DMS153 treated with DMSO at 0.1 percent for 48 hours (cell line): ENCODE measurements at regions not wholly inside any gene's neighbourhood (a gene's known extent, or its start where the extent isn't known, plus 50 kb on each side); places are given as distances from the start of the nearest gene placed in this dataset.

Source experiments
- DNase-seq: peaks from one replicate; lab custom pipeline; 2025; ENCODE audit not compliant: unreplicated experiment; lab: John Stamatoyannopoulos, UW

DNA sequence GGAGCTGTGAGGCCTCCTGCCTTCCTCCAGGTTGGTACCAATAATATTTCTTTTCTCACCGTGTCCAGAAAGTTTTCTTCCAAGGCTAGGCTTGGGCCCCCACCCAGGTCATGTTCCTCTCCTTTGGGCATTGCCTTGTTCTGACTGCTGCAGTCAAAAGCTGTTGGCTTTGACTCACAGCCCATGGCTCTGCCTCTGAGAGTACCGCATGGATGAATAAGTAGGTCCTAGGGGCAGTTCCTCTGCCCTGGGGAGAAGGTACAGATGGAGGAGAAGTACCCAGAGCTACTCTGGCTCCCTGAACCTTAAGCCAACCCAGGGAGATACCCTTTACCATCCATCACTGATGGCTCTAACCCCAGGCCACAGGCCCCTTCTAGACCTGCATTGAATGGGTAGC, 115.0 kb downstream of the NAV1 start:
- DNase-seq = no peak

DNA sequence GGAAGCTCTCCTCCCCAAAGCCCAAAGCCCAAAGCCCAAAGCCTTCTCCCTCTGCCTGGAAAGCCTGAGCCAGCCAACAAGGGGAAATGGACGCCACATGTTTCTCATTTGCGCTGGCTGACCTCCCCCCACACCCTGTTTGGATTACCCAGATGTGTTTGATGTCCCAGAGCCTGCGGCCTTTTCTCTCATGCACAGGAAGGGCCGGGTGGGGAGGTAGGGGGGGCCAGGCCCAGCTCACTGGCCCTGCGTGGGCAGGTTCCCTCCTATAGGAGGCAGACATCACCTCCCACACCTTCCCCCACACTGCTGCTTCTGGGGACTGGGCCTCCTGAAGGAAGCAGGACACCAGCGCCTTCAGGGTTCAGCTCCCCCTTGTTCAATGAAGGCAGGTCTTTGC, 116.3 kb downstream of the NAV1 start:
- no peak for DNase-seq

DNA sequence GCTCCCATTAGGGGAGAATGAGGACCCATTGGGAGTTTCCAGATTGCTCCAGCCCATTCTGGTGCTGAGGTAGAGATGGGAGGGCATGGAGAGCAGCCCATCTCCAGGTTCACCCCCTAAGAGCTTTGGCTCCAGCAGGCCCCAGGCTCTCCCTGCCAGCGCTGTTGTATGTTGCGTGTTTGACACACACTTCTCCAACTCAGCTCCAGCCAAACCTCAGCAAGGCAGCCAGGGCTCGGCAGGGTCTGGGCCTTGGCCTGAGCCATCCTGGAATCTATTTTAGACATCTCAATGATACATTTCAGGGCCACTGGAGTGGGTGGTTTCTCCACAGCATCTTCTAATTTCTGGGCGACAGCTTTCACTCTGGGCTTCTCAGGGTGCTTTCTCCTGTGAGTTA, 117.0 kb downstream of the NAV1 start:
- no peak for DNase-seq

DNA sequence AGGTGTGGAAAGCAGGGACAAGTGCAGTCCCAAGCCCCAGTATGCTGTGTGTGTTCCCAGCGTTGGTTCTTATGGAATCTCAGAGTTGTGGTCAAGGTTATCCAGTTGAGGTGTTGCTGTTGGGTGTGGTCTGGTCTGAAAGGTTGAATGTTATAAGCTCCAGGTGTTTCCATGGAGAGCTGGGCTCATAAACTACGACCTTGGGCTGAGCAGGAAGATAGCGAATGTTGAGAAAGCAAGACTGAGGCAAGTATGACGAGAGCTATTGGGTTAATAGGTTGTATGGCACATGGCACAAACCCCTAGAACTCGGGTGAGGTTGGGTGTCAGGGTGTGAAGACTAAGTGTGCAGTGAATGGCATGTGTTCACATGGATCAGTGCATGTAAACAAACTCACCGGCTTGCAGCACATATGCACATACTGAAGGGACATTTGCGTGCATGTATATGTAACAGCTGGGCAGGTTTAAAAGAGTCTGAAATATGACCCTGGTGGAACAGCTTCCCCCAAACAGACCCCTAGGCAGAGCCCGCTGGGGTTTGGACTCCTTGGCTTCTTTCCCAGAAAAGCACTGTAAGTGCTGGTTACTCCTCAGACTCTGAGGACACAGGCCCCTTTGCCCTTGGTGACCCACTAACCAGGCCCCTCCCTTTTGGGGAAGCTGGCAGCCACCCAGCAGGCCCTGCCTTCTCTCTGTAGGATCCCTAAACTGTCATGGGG, 117.5 kb downstream of the NAV1 start:
- peak; percentile 52 for DNase-seq

DNA sequence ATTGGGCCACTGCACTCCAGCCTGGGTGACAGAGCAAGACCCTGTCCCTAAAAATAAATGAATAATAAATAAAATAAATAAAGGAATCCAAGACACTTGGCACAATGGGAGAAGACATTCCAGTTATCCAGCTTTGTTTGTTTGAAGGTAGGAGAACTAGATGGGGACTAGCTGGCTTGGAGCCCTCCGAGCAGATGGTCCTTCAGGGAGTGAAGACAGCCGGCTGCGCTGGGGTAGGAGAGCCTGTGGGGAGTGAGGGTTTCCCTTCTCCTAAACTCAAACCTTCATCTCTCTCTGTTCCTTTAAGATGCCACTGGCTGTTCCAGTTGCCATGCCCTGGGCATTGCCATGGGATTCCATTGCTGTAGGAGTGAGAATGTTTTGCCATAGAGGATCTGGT, 120.6 kb downstream of the NAV1 start:
- no peak for DNase-seq

DNA sequence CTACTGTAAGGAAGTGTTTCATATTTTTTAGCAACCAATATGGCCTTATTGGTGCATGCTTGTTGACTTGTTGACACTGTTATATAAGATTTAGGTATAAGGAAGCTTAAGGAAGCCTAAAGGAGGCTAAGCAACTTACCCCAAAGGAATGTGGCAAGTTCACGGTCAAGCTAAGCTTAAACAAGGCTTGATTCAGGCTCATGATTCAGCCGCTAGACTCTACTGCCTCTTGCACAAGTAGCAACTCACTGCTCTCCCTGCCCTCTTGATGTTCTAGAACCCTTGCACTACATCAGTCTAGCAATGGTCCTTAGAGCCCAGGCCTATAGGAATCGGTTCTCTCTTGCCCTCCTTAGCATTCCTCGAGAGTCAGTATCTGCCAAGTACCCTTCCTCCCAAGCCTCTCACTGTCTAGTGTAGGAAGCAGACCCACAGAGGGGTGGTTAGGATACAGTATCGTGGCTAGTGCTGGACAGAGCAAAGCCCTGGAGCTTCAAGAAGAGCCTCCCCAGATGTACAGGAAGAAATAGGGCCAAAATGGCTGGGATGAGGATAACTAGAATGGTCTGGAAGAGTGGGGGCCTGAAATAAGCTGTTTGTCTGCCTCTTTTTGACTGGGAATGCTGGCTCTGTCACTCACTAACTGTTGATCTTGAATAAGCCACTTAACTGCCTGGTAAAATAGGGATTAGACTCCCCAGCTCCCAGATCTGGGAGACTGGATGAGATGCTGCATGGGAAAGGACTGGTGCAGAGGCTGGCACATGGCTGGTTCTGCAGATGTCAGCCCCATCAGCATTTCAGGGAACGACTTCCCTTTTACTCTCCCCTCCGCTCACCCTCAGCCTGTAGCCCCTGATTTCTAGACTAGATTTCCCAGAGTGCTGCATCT, 122.2 kb downstream of the NAV1 start:
- DNase-seq = no peak

DNA sequence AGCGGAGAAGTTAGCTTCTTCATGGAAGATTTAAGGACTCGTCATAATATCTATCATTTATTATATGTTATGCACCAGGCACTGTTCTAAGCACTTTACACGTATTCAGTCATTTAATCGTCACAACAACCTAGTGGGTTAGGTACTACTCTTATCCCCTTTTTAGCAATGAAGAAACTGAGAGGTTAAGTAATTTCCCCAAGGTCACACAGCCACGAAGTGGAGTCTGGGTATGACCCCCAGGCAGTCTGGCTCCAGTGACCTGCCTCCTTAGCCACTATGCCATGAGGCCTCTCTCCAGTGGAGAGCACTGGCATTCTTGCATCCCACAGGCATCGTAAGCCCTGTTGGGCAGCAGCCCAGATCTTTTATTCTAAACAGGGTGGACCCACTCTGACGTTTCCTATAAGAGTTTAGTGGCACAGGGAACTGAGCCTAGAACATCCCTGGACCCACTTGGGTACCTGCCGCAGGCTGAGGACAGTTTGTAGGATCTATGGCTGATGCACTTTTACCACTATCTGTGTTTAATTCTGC, 123.0 kb downstream of the NAV1 start:
- no peak for DNase-seq

DNA sequence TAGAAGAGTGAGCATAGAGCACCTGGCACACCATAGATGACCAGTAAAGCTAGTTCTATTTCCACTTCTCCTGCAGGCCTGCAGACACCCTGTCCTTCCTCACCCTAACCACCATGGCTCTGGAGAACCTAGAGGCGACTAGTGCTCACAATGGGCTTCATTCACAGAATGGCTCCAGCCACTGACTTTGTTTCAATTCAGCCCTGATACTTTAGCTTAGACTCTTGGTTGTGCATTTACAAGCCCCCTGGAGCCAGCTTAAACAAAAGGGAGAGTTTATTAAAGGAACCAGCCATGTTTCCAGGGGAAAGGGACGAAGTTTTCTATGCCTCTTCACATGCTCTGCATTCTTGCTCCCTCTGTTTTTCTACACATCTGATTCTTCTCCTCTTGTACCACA, 123.7 kb downstream of the NAV1 start:
- no peak for DNase-seq

DNA sequence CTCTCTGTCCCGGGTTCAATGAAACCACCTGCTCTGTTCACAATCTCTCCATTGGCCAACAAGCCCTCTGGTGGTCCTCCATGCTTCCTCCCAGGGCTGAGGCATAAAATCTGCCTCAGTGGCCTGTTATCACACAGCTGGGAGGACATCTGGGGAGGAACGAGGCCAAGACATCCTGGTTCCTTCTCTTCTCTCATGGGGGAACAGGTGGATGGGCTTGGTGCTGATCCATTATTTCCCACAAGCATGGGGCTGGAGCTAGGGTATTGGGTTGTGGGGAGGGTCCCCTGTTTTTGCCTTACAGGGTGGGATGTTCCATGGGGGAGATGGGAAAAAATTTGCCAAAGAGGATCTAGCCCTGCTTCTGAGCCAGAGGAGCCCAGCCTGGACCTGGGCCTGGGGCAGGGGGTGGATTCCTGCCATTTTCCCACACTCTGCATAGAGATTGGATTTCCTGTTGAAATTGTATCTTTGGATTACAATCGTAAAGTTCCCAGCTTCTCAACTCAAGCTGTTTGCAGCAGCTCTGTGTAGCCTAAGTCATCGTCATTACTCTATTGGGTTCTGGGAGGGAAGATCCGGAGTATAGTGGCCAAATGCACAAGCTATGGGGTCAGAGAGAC, 124.7 kb downstream of the NAV1 start:
- DNase-seq = no peak

DNA sequence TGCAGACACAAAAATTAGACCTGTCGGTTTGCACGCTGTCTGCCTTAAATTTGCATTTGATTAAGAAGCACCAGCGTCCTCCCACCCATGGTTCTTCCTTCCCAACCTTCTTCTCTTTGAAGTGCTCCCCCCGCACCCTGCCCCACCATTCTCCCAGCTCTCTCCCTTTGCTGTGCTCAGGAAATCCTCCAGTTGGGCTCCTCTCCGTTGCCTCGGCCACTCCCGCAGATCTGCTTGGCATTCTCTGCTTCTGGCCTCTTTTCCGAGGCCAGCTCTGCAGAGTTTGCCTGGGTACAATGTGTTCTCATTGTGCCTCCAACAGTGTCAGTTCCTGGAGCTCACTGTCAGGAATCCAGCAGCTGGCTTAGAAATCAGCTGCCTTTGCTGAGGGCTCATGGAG, 126.1 kb downstream of the NAV1 start:
- DNase-seq = no peak

DNA sequence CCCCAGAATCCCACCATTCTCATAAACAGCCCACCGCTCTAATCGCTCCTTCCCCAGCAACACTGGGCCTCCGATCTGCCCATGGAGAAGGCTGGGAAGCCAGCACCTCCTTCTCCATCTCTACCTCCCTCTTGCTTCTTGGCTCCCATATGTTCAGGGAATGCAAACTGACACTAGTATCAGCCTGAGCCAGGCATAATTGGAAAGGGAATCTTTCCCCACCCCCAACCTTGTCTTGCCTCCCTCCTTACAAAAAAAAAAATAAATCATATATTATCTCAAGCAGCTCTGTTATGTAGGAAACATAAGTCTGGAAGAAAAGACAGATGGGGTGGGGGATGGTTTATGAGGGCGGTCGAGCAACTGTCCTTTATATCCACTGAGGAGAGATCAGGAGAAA, 127.2 kb downstream of the NAV1 start:
- no peak for DNase-seq

DNA sequence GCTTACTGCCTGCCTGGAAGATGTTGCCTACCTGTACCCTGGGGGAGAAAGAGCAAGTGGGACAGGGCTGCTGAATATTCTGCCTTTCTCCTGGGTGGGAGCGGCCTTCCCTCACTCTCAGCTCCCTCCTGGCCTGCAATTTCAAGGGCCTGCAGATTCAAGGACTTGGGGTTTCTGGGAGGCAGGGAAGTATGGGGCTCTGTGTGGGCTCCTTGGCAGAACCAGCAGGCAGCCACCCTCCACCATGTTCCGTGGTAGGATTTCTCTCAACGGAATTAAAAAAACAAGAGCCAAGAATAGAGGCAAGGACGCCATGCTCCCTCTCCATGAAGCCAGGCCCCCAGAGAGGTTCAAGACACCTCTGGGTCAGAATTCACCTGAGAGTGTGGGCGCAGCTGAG, 127.7 kb downstream of the NAV1 start:
- DNase-seq = no peak

DNA sequence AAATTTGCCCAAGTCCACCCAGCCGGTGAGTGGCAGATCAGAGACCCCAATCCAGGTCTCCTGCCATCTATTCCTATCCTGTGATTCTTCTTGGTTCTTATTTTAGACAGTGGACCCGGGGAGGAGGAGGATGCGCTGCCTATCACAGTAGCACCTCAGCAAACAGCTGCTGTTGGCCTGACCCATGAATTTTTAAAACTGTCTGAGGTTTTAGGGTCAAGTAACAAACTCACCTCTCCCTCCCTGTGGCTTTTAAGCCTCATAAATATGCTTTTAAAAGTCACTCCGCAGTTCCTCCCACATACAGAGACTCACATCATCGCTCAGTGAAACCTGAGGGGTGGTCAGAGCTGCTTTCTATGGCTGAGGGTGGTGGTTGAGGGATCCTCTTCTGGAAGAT, 128.6 kb downstream of the NAV1 start:
- DNase-seq = no peak

DNA sequence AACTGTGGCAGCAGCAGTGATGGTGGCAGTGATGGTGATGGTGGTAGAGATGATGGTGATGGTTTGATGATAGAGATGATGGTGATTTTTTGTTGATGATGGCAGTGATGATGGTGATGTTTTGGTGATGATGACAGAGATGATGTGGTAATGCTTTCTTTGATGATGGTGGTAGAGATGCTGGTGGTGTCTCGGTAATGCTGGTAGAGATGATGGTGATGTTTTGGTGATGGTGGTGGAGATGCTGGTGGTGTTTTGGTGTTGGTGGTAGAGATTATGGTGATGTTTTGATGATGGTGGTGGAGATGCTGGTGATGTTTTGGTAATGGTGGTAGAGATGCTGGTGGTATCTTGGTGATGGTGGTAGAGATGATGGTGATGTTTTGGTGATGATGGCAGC, 131.6 kb downstream of the NAV1 start:
- no peak for DNase-seq

DNA sequence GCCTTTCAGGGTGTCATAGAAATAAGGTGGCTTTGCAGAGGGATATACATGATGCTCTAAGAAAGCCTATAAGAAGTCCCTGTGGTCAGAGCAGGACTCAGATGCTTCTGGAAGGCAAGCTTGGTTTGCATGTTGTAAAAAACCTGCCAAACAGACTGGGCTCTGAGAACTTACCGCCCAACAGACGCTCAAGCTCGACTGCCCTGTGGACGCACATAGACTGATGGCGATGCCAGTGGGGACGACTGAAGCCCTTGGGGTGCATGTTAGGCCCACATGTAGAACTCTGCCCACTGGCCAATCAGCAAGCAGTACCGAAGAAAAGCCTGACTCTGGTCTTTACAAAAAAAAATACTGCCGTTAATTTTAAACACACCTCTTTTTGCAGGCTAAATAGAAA, 133.8 kb downstream of the NAV1 start:
- DNase-seq = no peak

DNA sequence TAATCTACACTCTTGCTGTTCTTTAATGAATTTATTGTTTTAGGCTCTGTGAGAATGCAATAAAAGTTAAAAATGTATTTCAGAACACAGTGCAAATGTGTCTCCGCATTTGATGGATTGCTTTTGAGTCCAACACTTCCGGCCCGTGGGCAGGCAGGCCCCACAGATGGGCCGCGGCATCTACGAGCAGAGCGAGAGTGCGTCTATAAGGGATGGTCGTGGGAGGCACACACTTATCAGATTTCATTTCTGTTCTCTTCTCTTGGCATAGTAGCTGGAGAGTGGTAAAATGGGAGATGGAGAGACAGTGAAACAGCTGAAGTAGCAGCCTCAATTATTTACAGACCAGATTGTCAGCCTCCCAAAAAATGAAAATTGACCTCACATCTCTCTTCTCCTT, 134.2 kb downstream of the NAV1 start:
- DNase-seq = no peak

DNA sequence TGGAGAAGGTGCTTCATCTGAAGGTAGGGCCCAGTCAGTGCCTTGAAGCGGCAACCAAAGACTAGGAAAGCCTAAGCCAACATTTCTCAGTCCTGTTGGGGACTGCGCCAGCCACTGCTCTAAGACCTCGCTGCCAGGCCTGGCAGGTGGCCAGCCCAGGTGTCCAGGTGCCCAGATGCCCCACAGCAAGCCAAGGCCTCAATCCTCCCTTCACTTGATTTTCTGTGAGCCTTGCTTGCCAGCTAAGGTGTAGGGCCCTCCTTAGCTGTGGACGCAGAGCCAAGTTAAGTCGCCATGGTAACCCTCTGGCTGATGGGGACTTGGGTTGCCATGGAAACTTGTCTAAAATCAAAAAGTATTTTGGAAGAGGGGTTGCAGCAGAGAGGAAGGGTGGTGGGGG, 135.0 kb downstream of the NAV1 start:
- DNase-seq = no peak

DNA sequence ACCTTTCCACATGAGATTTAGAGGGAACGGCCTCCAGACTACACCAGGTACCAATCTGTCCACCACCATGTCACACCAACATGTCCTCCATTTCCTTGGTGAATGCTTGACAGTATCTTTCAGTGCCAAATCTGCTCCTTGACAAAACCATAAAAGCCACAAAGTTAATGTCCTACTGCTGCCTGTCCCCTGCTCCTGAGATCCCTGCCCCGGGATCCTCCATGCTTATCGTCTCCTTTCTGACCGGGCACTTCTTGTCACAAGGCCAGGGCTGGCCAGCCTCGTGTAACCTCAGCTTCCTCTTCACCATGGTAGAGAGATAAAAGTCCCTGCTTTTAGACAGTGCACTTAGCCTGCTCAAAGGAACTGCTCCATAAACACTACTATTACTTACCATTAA, 136.2 kb downstream of the NAV1 start:
- DNase-seq = no peak

DNA sequence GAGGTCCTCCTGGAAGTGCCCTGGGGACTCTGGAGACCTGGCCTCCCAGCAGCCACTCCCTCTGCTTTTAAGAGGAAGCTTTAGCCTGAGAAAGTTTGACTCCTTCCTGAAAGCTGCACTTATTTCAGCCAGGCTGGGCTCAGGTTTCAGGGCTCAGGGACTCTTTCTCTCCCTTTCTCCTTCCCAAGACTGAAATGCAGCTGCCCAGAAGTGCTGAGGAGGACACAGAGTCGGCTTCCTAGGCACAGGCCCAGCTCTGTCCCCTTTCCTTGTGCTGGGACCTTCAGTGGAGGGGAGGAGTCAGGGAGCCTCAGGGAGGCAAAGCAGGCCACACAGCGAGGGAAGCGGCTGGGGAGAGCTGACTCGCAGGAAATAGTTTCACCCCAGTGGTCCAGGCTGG, 137.3 kb downstream of the NAV1 start:
- DNase-seq = no peak

DNA sequence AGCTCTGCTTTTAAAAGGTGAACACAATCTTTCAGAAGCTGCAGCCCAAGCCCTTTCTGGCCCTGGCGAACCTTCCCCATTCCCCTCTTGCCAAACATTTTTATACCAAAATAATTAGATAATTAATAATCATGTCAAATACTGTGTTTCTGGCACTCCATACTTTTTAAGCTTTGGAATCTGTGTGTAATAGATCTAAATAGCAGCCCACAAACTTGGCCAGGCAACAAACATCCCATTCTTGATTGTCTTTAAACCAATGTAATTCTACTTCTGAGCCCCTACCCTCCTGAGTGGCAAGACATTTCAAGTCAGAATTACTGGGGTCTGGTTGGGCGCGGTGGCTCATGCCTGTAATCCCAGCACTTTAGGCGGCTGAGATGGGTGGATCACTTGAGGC, 137.7 kb downstream of the NAV1 start:
- no peak for DNase-seq

DNA sequence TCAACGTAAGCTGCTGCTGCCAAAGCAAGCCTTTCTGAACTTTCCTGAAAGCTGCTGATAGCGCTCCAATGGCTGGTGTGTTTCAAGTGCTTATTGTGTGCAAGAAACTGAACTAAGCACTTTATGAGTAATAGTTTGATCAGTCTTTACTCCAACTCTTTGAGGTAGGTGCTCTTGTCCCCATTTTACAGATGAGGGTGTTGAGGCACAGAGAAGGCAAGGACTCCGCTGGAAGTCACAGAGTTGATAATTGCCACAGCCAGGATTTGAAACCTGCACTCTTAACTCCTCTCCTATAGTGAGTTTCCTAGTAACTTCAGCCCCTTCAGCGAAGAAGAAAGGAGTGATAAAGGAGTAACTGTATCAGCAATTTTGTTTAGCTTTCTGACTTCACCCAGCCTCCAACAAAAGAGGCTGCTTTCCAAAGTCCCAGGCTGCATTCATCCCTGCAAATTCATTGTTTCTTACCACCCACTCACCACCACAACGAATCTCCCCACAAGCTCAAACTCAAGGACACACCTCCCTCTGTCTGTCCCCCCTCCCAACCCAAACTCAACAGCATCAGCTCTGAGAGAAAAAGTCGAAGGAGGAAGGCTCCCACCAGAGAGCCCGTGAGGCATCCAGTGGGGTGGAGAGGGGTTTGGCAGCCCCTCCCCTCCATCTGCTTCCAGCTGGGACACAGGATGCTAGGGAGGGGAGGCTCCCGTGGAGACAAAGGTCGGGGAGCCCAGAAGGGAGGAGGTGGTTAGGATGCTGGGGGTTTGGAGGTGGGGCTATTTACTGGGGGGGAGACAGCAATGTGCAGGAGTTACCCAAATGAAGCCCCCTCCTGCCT, 139.6 kb downstream of the NAV1 start:
- DNase-seq = no peak
